Astrocyte (in vitro differentiated cells and primary cell): ENCODE measurements at regions not wholly inside any gene's neighbourhood (a gene's known extent, or its start where the extent isn't known, plus 50 kb on each side); places are given as distances from the start of the nearest gene placed in this dataset.

Experiments used
- DNase-seq: peaks from one replicate; pipeline ENCODE4 v3.0.0-alpha.2; 2010; ENCODE audit warnings: low read depth
- FAIRE-seq: peaks from 2 replicates; lab custom pipeline; 2011; peaks lifted over from hg19 to GRCh38; lab: Jason Lieb, UNC
- H2AFZ ChIP-seq: 2 replicates; pipeline ENCODE4 v1.6.0; 2012; ENCODE audit warnings: low read depth, low read length, inconsistent platforms
- H3K27ac ChIP-seq: 2 replicates; pipeline ENCODE4 v1.5.1; 2011; ENCODE audit warnings: low read depth, low read length, inconsistent platforms
- H3K27me3 ChIP-seq: 2 replicates; pipeline ENCODE4 v1.6.0; 2011; ENCODE audit warnings: low read length, inconsistent platforms; ENCODE audit not compliant: insufficient read depth
- H3K36me3 ChIP-seq: 2 replicates; pipeline ENCODE4 v1.5.1; 2011; ENCODE audit warnings: low read length, inconsistent platforms; ENCODE audit not compliant: insufficient read depth
- H3K4me1 ChIP-seq: 2 replicates; pipeline ENCODE4 v1.5.1; 2011; ENCODE audit warnings: low read length, inconsistent platforms; ENCODE audit not compliant: insufficient read depth
- H3K4me2 ChIP-seq: 2 replicates; pipeline ENCODE4 v1.6.0; 2012; ENCODE audit warnings: low read length, inconsistent platforms
- H3K4me3 ChIP-seq: 2 replicates; pipeline ENCODE4 v1.5.1; 2011; ENCODE audit warnings: low read depth, mild to moderate bottlenecking, low read length, inconsistent platforms; ENCODE audit not compliant: insufficient read depth
- H3K79me2 ChIP-seq: 2 replicates; pipeline ENCODE4 v1.6.0; 2012; ENCODE audit warnings: mild to moderate bottlenecking, low read length, inconsistent platforms; ENCODE audit not compliant: insufficient read depth
- H3K9ac ChIP-seq: 2 replicates; pipeline ENCODE4 v1.6.0; 2012; ENCODE audit warnings: mild to moderate bottlenecking, low read length, inconsistent platforms
- H3K9me3 ChIP-seq: 2 replicates; pipeline ENCODE4 v1.5.1; 2012; ENCODE audit warnings: low read depth, mild to moderate bottlenecking, low read length, inconsistent platforms; ENCODE audit not compliant: insufficient read depth
- H4K20me1 ChIP-seq: 2 replicates; pipeline ENCODE4 v1.6.0; 2012; ENCODE audit warnings: low read length, inconsistent platforms; ENCODE audit not compliant: insufficient read depth
- H3K27ac Mint-ChIP-seq: one replicate; pipeline ENCODE4 v1.8.0; 2021; ENCODE audit warnings: mild to moderate bottlenecking, mixed read lengths; ENCODE audit not compliant: unreplicated experiment
- H3K27me3 Mint-ChIP-seq: one replicate; pipeline ENCODE4 v1.8.0; 2021; ENCODE audit warnings: low read depth, mixed read lengths; ENCODE audit not compliant: unreplicated experiment
- H3K36me3 Mint-ChIP-seq: one replicate; pipeline ENCODE4 v1.8.0; 2021; ENCODE audit warnings: low read depth, mixed read lengths; ENCODE audit not compliant: unreplicated experiment
- H3K4me1 Mint-ChIP-seq: one replicate; pipeline ENCODE4 v1.8.0; 2021; ENCODE audit warnings: low read depth, mixed read lengths; ENCODE audit not compliant: unreplicated experiment
- H3K4me3 Mint-ChIP-seq: one replicate; pipeline ENCODE4 v1.8.0; 2021; ENCODE audit warnings: mild to moderate bottlenecking, moderate library complexity, mixed read lengths; ENCODE audit not compliant: unreplicated experiment
- H3K9me3 Mint-ChIP-seq: one replicate; pipeline ENCODE4 v1.8.0; 2021; ENCODE audit warnings: mild to moderate bottlenecking, mixed read lengths; ENCODE audit not compliant: unreplicated experiment
- EZH2 ChIP-seq: IDR thresholded peaks from 2 replicates; pipeline ENCODE4 v1.6.1; 2012; ENCODE audit warnings: mild to moderate bottlenecking, low read length, inconsistent platforms; ENCODE audit not compliant: insufficient read depth
- TF ChIP-seq, protein P1 (sequence below): IDR thresholded peaks from 2 replicates; pipeline ENCODE4 v1.5.1; 2011; ENCODE audit warnings: low read depth, mild to moderate bottlenecking, inconsistent platforms, low read length, moderate library complexity; ENCODE audit not compliant: insufficient read depth

- Histone ChIP-seq H3K36me3 (no peaks in the 10 kb centered on the region), H3K27ac (no peak overlapping the region), H3K27me3 (no peaks in the 10 kb centered on the region), H3K4me1 (no peaks in the 10 kb centered on the region), H3K9ac (no peak overlapping the region), H2AFZ (no peak overlapping the region), H3K79me2 (no peaks in the 10 kb centered on the region), H3K9me3 (no peaks in the 10 kb centered on the region), H3K4me3 (no peak overlapping the region), H3K4me2 (no peak overlapping the region), H4K20me1 (no peaks in the 10 kb centered on the region)
- Mint-ChIP-seq H3K9me3 (no peaks in the 10 kb centered on the region), H3K27me3 (no peaks in the 10 kb centered on the region), H3K36me3 (no peaks in the 10 kb centered on the region), H3K27ac (no peak overlapping the region), H3K4me1 (no peaks in the 10 kb centered on the region), H3K4me3 (no peak overlapping the region)
- no peak for DNase-seq
- TF ChIP-seq, protein P1, sequence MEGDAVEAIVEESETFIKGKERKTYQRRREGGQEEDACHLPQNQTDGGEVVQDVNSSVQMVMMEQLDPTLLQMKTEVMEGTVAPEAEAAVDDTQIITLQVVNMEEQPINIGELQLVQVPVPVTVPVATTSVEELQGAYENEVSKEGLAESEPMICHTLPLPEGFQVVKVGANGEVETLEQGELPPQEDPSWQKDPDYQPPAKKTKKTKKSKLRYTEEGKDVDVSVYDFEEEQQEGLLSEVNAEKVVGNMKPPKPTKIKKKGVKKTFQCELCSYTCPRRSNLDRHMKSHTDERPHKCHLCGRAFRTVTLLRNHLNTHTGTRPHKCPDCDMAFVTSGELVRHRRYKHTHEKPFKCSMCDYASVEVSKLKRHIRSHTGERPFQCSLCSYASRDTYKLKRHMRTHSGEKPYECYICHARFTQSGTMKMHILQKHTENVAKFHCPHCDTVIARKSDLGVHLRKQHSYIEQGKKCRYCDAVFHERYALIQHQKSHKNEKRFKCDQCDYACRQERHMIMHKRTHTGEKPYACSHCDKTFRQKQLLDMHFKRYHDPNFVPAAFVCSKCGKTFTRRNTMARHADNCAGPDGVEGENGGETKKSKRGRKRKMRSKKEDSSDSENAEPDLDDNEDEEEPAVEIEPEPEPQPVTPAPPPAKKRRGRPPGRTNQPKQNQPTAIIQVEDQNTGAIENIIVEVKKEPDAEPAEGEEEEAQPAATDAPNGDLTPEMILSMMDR, result no peak
- TF ChIP-seq EZH2, result no peak
- FAIRE-seq, result no peak
Observed at GRCh38 chr2:164186591-164186990, 434.7 kb downstream of the GRB14 start.

GRCh38 chr2:164182116-164182627, 439.1 kb downstream of the GRB14 start:
- peaks cover 3% of the 10 kb centered on the region for H3K4me1 ChIP-seq
- H3K9me3 ChIP-seq, result no peaks in the 10 kb centered on the region
- no peak overlapping the region for H3K4me2 ChIP-seq
- Mint-ChIP-seq H3K4me1 (peaks cover 8% of the 10 kb centered on the region), H3K27ac (no peak overlapping the region), H3K36me3 (no peaks in the 10 kb centered on the region), H3K4me3 (no peak overlapping the region), H3K9me3 (no peaks in the 10 kb centered on the region), H3K27me3 (no peaks in the 10 kb centered on the region)
- no peaks in the 10 kb centered on the region for H4K20me1 ChIP-seq
- FAIRE-seq (no peak), DNase-seq (no peak)
- no peaks in the 10 kb centered on the region for H3K79me2 ChIP-seq
- H3K4me3 ChIP-seq, result no peak overlapping the region
- no peaks in the 10 kb centered on the region for H3K36me3 ChIP-seq
- no peak overlapping the region for H3K9ac ChIP-seq
- no peak overlapping the region for H2AFZ ChIP-seq
- TF ChIP-seq, protein P1, result no peak
- TF ChIP-seq EZH2, result no peak
- no peaks in the 10 kb centered on the region for H3K27me3 ChIP-seq
- no peak overlapping the region for H3K27ac ChIP-seq

DNA sequence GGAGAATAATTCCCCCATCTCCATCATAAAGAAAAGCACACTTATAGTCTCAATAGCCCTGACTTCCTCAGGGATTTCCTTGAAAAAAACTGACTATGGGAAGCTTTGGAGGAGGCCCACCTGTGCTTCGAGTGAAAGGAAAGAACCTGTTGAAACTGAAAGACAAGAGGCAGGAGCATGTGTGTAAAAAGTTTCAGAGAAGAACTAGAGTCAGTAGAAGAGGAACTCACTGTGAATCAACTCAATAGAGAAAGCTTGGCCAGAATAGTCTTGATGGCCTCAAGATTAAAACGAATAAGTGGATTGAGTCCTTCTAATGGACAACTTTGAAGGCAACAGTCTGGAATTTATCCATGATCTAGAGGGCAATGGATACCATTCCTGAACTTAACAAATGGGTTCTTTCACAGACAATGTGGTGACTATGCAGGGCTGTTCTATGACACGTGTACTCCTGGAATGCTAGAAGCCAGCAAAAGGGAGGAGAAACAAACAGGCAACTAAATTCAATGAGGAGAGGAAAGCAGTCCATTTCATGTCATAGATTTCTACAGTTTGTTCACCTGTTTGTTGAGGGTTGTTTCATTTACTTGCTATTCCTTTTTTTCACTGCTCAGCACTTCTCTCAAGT, 442.3 kb downstream of the GRB14 start:
- Mint-ChIP-seq H3K4me3 (no peak overlapping the region), H3K27ac (no peak overlapping the region), H3K4me1 (peaks cover 8% of the 10 kb centered on the region), H3K36me3 (peaks cover 4% of the 10 kb centered on the region), H3K9me3 (peaks cover 15% of the 10 kb centered on the region), H3K27me3 (no peaks in the 10 kb centered on the region)
- Histone ChIP-seq H3K9ac (no peak overlapping the region), H2AFZ (no peak overlapping the region), H3K36me3 (no peaks in the 10 kb centered on the region), H3K9me3 (no peaks in the 10 kb centered on the region), H3K27me3 (no peaks in the 10 kb centered on the region), H3K4me1 (peaks cover 3% of the 10 kb centered on the region), H3K4me3 (no peak overlapping the region), H4K20me1 (no peaks in the 10 kb centered on the region), H3K79me2 (no peaks in the 10 kb centered on the region), H3K27ac (no peak overlapping the region), H3K4me2 (no peak overlapping the region)
- peak; percentile 34 for DNase-seq
- FAIRE-seq, result no peak
- TF ChIP-seq, protein P1, result no peak
- TF ChIP-seq EZH2, result no peak
